ENCODE measurements at regions not wholly inside any gene's neighbourhood (a gene's known extent, or its start where the extent isn't known, plus 50 kb on each side); places are given as distances from the start of the nearest gene placed in this dataset.
A peak's percentile ranks its signal among the peaks of the same experiment; 100 is the strongest.

- H3K36me3 Mint-ChIP-seq = no peaks in the 10 kb centered on the region
- H3K27ac Mint-ChIP-seq = no peak overlapping the region
- ATAC-seq = peak in 1 of 2 donors; percentile 83
- no peak for DNase-seq (ENCODE audit: low spot score in 2 of 2)
- H3K9me3 Mint-ChIP-seq = no peaks in the 10 kb centered on the region
Observed at GRCh38 chr3:152071315-152071714, 197.4 kb upstream of the MBNL1 start.

- Mint-ChIP-seq H3K27ac (no peak overlapping the region), H3K9me3 (no peaks in the 10 kb centered on the region), H3K36me3 (no peaks in the 10 kb centered on the region)
- ATAC-seq (peak; percentile 64 to 70), DNase-seq (ENCODE audit: low spot score in 2 of 2) (no peak)
Observed at GRCh38 chr3:152071924-152072323, 196.8 kb upstream of the MBNL1 start.

GRCh38 chr3:152073267-152073666 is 195.5 kb upstream of the MBNL1 start:
- Mint-ChIP-seq H3K9me3 (peaks cover 0 to 4% of the 10 kb centered on the region in 2 donors), H3K27ac (no peak overlapping the region), H3K36me3 (peaks cover 0 to 4% of the 10 kb centered on the region in 2 donors)
- ATAC-seq = no peak
- DNase-seq (ENCODE audit: low spot score in 2 of 2) = no peak

GRCh38 chr3:152076148-152076547 is 192.6 kb upstream of the MBNL1 start:
- Mint-ChIP-seq H3K27ac (no peak overlapping the region), H3K9me3 (peaks cover 0 to 18% of the 10 kb centered on the region in 2 donors), H3K36me3 (peaks cover 0 to 29% of the 10 kb centered on the region in 2 donors)
- ATAC-seq = no peak
- no peak for DNase-seq (ENCODE audit: low spot score in 2 of 2)

GRCh38 chr3:152079980-152080379 is 188.7 kb upstream of the MBNL1 start:
- Mint-ChIP-seq H3K9me3 (peaks cover 0 to 21% of the 10 kb centered on the region in 2 donors), H3K27ac (no peak overlapping the region), H3K36me3 (peaks cover 0 to 29% of the 10 kb centered on the region in 2 donors)
- DNase-seq (ENCODE audit: low spot score in 2 of 2) (no peak), ATAC-seq (no peak)

- H3K9me3 Mint-ChIP-seq = peaks cover 0 to 19% of the 10 kb centered on the region in 2 donors
- peaks cover 0 to 26% of the 10 kb centered on the region in 2 donors for H3K36me3 Mint-ChIP-seq
- no peak for DNase-seq (ENCODE audit: low spot score in 2 of 2)
- H3K27ac Mint-ChIP-seq = no peak overlapping the region
- ATAC-seq = no peak
Observed at GRCh38 chr3:152083135-152083534, 185.6 kb upstream of the MBNL1 start.

GRCh38 chr3:152084441-152085158 is 184.1 kb upstream of the MBNL1 start:
- DNase-seq (ENCODE audit: low spot score in 2 of 2) = no peak
- H3K36me3 Mint-ChIP-seq = peaks cover 0 to 13% of the 10 kb centered on the region in 2 donors
- no peak for ATAC-seq
- peaks cover 0 to 5% of the 10 kb centered on the region in 2 donors for H3K9me3 Mint-ChIP-seq
- no peak overlapping the region for H3K27ac Mint-ChIP-seq

- ATAC-seq = no peak
- Mint-ChIP-seq H3K36me3 (no peaks in the 10 kb centered on the region), H3K9me3 (no peaks in the 10 kb centered on the region), H3K27ac (no peak overlapping the region)
- no peak for DNase-seq (ENCODE audit: low spot score in 2 of 2)
Observed at GRCh38 chr3:152087153-152087552, 181.6 kb upstream of the MBNL1 start.

GRCh38 chr3:152089528-152089927 is 179.2 kb upstream of the MBNL1 start:
- ATAC-seq (no peak), DNase-seq (ENCODE audit: low spot score in 2 of 2) (no peak)
- H3K36me3 Mint-ChIP-seq = no peaks in the 10 kb centered on the region
- peak overlapping the region in 1 of 2 donors; percentile 23 for H3K27ac Mint-ChIP-seq
- H3K9me3 Mint-ChIP-seq = peaks cover 0 to under 1% of the 10 kb centered on the region in 2 donors

GRCh38 chr3:152091725-152092124 is 177.0 kb upstream of the MBNL1 start:
- DNase-seq (ENCODE audit: low spot score in 2 of 2) = no peak
- Mint-ChIP-seq H3K9me3 (peaks cover 0 to 14% of the 10 kb centered on the region in 2 donors), H3K27ac (no peak overlapping the region), H3K36me3 (peaks cover 0 to 15% of the 10 kb centered on the region in 2 donors)
- ATAC-seq = no peak

GRCh38 chr3:152093901-152094300 is 174.8 kb upstream of the MBNL1 start:
- Mint-ChIP-seq H3K27ac (no peak overlapping the region), H3K9me3 (peaks cover 0 to 14% of the 10 kb centered on the region in 2 donors), H3K36me3 (peaks cover 0 to 15% of the 10 kb centered on the region in 2 donors)
- DNase-seq (ENCODE audit: low spot score in 2 of 2) (no peak), ATAC-seq (no peak)

- DNase-seq (ENCODE audit: low spot score in 2 of 2) (no peak), ATAC-seq (no peak)
- H3K36me3 Mint-ChIP-seq = peaks cover 0 to 15% of the 10 kb centered on the region in 2 donors
- H3K27ac Mint-ChIP-seq = no peak overlapping the region
- H3K9me3 Mint-ChIP-seq = peaks cover 0 to 14% of the 10 kb centered on the region in 2 donors
Observed at GRCh38 chr3:152094406-152094805, 174.3 kb upstream of the MBNL1 start.

- H3K36me3 Mint-ChIP-seq = peaks cover 0 to 15% of the 10 kb centered on the region in 2 donors
- DNase-seq (ENCODE audit: low spot score in 2 of 2) = no peak
- H3K9me3 Mint-ChIP-seq = peaks cover 0 to 14% of the 10 kb centered on the region in 2 donors
- no peak overlapping the region for H3K27ac Mint-ChIP-seq
- ATAC-seq = no peak
Observed at GRCh38 chr3:152095472-152095871, 173.3 kb upstream of the MBNL1 start.

- Mint-ChIP-seq H3K9me3 (peaks cover 0 to 14% of the 10 kb centered on the region in 2 donors), H3K36me3 (peaks cover 0 to 15% of the 10 kb centered on the region in 2 donors), H3K27ac (no peak overlapping the region)
- DNase-seq (ENCODE audit: low spot score in 2 of 2) (no peak), ATAC-seq (no peak)
Observed at GRCh38 chr3:152096280-152096906, 172.3 kb upstream of the MBNL1 start.

GRCh38 chr3:152097120-152097519 is 171.6 kb upstream of the MBNL1 start:
- Mint-ChIP-seq H3K36me3 (peaks cover 0 to 15% of the 10 kb centered on the region in 2 donors), H3K9me3 (peaks cover 0 to 14% of the 10 kb centered on the region in 2 donors), H3K27ac (no peak overlapping the region)
- DNase-seq (ENCODE audit: low spot score in 2 of 2) = no peak
- no peak for ATAC-seq

GRCh38 chr3:152097770-152098169 is 171.0 kb upstream of the MBNL1 start:
- ATAC-seq = no peak
- DNase-seq (ENCODE audit: low spot score in 2 of 2) = no peak
- Mint-ChIP-seq H3K27ac (no peak overlapping the region), H3K9me3 (peaks cover 0 to 14% of the 10 kb centered on the region in 2 donors), H3K36me3 (peaks cover 0 to 15% of the 10 kb centered on the region in 2 donors)

GRCh38 chr3:152100491-152101132 is 168.1 kb upstream of the MBNL1 start:
- Mint-ChIP-seq H3K36me3 (peaks cover 0 to 4% of the 10 kb centered on the region in 2 donors), H3K27ac (no peak overlapping the region), H3K9me3 (peaks cover 0 to 4% of the 10 kb centered on the region in 2 donors)
- no peak for DNase-seq (ENCODE audit: low spot score in 2 of 2)
- peak in 1 of 2 donors; percentile 49 for ATAC-seq

Data from activated naive CD4-positive, alpha-beta T cell treated with anti-CD3 and anti-CD28 coated beads, Interleukin-2, amount 50 U/mL, for 72 hours (primary cell).